A549 (cell line): ENCODE measurements at regions not wholly inside any gene's neighbourhood (a gene's known extent, or its start where the extent isn't known, plus 50 kb on each side); places are given as distances from the start of the nearest gene placed in this dataset.

Experiments
- ATAC-seq, 2 experiments: fragments of 200-7000 bp in 1 of 2; fragments of >200 bp in 1 of 2; cut with Nextera tagmentation in 1 of 2; cut with Tn5 transposase in 1 of 2; 3 replicates each; pipeline versions ENCODE4 v1.8.0 to v1.9.1; 2018 to 2020; ENCODE audit warnings: mild to moderate bottlenecking in 1 of 2, moderate library complexity in 1 of 2
- CTCF ChIA-PET: fragments of 300-600 bp; sonication (Branson Sonifier 250); formaldehyde crosslinking; extraction: SDS; loops from one replicate; lab custom pipeline; 2021; ENCODE audit warnings: antibody characterized with exemption, inconsistent platforms; lab: Yijun Ruan, JAX
- POLR2A ChIA-PET: fragments of 350-600 bp; formaldehyde crosslinking; extraction: SDS; loops from one replicate; lab custom pipeline; 2021; ENCODE audit warnings: antibody characterized with exemption, inconsistent platforms; lab: Yijun Ruan, JAX
- DNase-seq, 2 experiments: peaks; one replicate each; pipeline versions ENCODE4 v3.0.0 to v3.0.0-alpha.2; 2011 to 2016; ENCODE audit warnings: low read depth in 1 of 2, low spot score in 1 of 2
- FAIRE-seq: peaks from 2 replicates; lab custom pipeline; 2011; peaks lifted over from hg19 to GRCh38; lab: Jason Lieb, UNC
- H3K27ac ChIP-seq, 2 experiments: fragments of >200 bp; sonication (Bioruptor Twin); formaldehyde crosslinking; 3 replicates each; pipeline ENCODE4 v1.5.1; 2016 to 2017
- H3K4me1 ChIP-seq: fragments of >200 bp; sonication (Bioruptor Twin); formaldehyde crosslinking; 3 replicates; pipeline ENCODE4 v1.6.1; 2016
- H3K4me2 ChIP-seq: fragments of >200 bp; sonication (Bioruptor Twin); formaldehyde crosslinking; 3 replicates; pipeline ENCODE4 v1.6.1; 2016
- H3K4me3 ChIP-seq: fragments of >200 bp; sonication (Bioruptor Twin); formaldehyde crosslinking; 3 replicates; pipeline ENCODE4 v1.5.1; 2016
- H3K9me3 ChIP-seq: fragments of >200 bp; sonication (Bioruptor Twin); formaldehyde crosslinking; 3 replicates; pipeline ENCODE4 v1.6.1; 2016
- BHLHE40 ChIP-seq: IDR thresholded peaks from 2 replicates; pipeline ENCODE4 v1.6.1; 2012; ENCODE audit warnings: low read depth, low read length, inconsistent platforms
- CHD2 ChIP-seq: fragments of 150-350 bp; IDR thresholded peaks from 2 replicates; pipeline ENCODE4 v1.6.1; 2014; ENCODE audit warnings: low read length; ENCODE audit not compliant: partially characterized antibody
- ESRRA ChIP-seq: fragments of 150-350 bp; IDR thresholded peaks from 2 replicates; pipeline ENCODE4 v1.6.1; 2014; ENCODE audit warnings: mild to moderate bottlenecking, low read length, borderline replicate concordance
- FOSL2 ChIP-seq, 2 experiments: fragments of 450-650 bp in 1 of 2; fragments of >200 bp in 1 of 2; sonication (Bioruptor Twin) in 1 of 2; formaldehyde crosslinking; IDR thresholded peaks; 2 replicates each; pipeline versions ENCODE4 v1.5.0 to v1.6.1; 2016 to 2020; ENCODE audit warnings: mild to moderate bottlenecking in 1 of 2, moderate library complexity in 1 of 2
- HOXB13 ChIP-seq: fragments of 250-450 bp; sonication (Bioruptor Pico); IDR thresholded peaks from 2 replicates; pipeline ENCODE4 v1.5.0; 2020; ENCODE audit warnings: low read depth, mild to moderate bottlenecking, moderate library complexity
- JUNB ChIP-seq: fragments of >200 bp; sonication (Bioruptor Twin); formaldehyde crosslinking; IDR thresholded peaks from 2 replicates; pipeline ENCODE4 v1.6.1; 2016
- KDM1A ChIP-seq: fragments of 200-600 bp; sonication (generic); IDR thresholded peaks from 2 replicates; pipeline ENCODE4 v1.6.1; 2016; ENCODE audit warnings: low read depth, mild to moderate bottlenecking
- KDM5A ChIP-seq: fragments of 200-600 bp; sonication (generic); IDR thresholded peaks from 2 replicates; pipeline ENCODE4 v1.6.1; 2016; ENCODE audit warnings: antibody characterized with exemption, mild to moderate bottlenecking
- MAZ ChIP-seq: fragments of 150-350 bp; IDR thresholded peaks from 2 replicates; pipeline ENCODE4 v1.6.1; 2014; ENCODE audit warnings: antibody characterized with exemption, low read depth, low read length, borderline replicate concordance
- NFE2L2 ChIP-seq: fragments of 150-350 bp; conservative IDR thresholded peaks from 2 replicates; pipeline ENCODE4 v1.6.1; 2014; ENCODE audit warnings: low read length
- RAD21 ChIP-seq, 2 experiments: fragments of >200 bp in 1 of 2; sonication (Bioruptor Twin) in 1 of 2; formaldehyde crosslinking in 1 of 2; IDR thresholded peaks in 1 of 2; conservative IDR thresholded peaks in 1 of 2; 2 replicates in 1 of 2; 3 replicates in 1 of 2; pipeline ENCODE4 v1.6.1; 2012 to 2018; ENCODE audit warnings: inconsistent platforms in 1 of 2
- RARB ChIP-seq: fragments of 250-450 bp; sonication (Bioruptor Pico); IDR thresholded peaks from 2 replicates; pipeline ENCODE4 v1.8.0; 2021; ENCODE audit warnings: mild to moderate bottlenecking, moderate library complexity
- RCOR1 ChIP-seq: fragments of 150-350 bp; IDR thresholded peaks from 2 replicates; pipeline ENCODE4 v1.6.1; 2014; ENCODE audit warnings: antibody characterized with exemption, low read length, low read depth
- SREBF2 ChIP-seq: fragments of 450-650 bp; IDR thresholded peaks from 2 replicates; pipeline ENCODE4 v1.6.1; 2014; ENCODE audit warnings: mild to moderate bottlenecking, moderate library complexity
- WGBS: methylation state at CpG from one replicate; pipeline ENCODE4 v1.1.6; 2017; ENCODE audit errors: missing lambda C conversion rate; 5-methylcytosine and 5-hydroxymethylcytosine counted together
- TF ChIP-seq, protein P1 (sequence below): IDR thresholded peaks from 2 replicates; pipeline ENCODE4 v1.6.1; 2012
- TF ChIP-seq, protein P2 (sequence below): fragments of 250-450 bp; sonication (Bioruptor Pico); IDR thresholded peaks from 2 replicates; pipeline ENCODE4 v1.5.0; 2020; ENCODE audit warnings: low read depth, mild to moderate bottlenecking, moderate library complexity
- TF ChIP-seq, protein P3 (sequence below): IDR thresholded peaks from 2 replicates; pipeline ENCODE4 v1.6.1; 2012

DNA sequence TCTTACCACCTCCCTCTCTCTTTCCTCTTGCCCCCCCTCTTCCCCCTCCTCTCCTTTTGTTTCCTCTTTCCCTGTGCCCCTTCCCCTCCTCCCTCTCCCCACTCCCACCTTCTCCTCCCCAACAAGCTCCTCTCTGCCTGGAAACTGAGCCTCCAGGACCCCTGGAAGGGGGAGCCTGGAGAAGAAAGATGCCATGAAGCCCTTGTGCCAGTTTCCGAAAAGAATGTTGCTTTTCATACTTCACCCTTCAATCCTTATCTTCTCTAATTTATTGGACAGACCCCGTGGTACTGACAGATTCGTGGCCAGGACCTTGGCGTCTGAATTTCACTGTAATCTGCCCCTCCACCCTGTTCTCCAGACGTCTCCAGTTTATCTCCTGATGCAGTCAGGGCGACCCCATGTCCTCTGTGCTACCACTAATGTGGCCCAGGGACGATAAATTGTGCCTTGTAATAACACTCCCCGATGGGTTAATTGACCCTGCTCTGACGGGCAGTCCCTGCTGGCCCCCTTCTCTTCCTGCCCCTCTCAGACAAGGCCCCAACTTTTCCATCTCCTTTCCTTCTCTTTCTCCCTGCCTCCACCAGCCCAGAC, 138.4 kb upstream of the GSE1 start:
- Histone ChIP-seq H3K4me1 (no peaks in the 10 kb centered on the region), H3K4me2 (no peak overlapping the region), H3K4me3 (no peak overlapping the region), H3K9me3 (no peaks in the 10 kb centered on the region), H3K27ac (no peak overlapping the region)
- POLR2A ChIA-PET: no interaction called here
- DNase-seq (no peak), FAIRE-seq (no peak), ATAC-seq (no peak)
- CTCF ChIA-PET: interaction anchor here (0.6 to 9.1 kb wide), 7 partner anchors 13 to 141 kb away, joined by 3 to 55 read pairs (median 5); no protein-coding TSS in a partner anchor
- 70% methylated on average over 9 of the region's 9 CpGs for WGBS
- TF ChIP-seq RCOR1: no peak
- no peak for TF ChIP-seq RAD21 (conservative IDR thresholded peaks at IDR 0.05 in 1 of 2, IDR thresholded peaks at IDR 0.05 in 1 of 2)
- TF ChIP-seq SREBF2: no peak
- TF ChIP-seq ESRRA: no peak
- no peak for TF ChIP-seq CHD2
- TF ChIP-seq, protein P1, sequence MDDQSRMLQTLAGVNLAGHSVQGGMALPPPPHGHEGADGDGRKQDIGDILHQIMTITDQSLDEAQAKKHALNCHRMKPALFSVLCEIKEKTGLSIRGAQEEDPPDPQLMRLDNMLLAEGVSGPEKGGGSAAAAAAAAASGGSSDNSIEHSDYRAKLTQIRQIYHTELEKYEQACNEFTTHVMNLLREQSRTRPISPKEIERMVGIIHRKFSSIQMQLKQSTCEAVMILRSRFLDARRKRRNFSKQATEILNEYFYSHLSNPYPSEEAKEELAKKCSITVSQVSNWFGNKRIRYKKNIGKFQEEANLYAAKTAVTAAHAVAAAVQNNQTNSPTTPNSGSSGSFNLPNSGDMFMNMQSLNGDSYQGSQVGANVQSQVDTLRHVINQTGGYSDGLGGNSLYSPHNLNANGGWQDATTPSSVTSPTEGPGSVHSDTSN: no peak
- TF ChIP-seq RARB (CRISPR knock-in tag): no peak
- TF ChIP-seq KDM5A: no peak
- no peak for TF ChIP-seq KDM1A
- TF ChIP-seq, all 56 proteins: peak for 0

DNA sequence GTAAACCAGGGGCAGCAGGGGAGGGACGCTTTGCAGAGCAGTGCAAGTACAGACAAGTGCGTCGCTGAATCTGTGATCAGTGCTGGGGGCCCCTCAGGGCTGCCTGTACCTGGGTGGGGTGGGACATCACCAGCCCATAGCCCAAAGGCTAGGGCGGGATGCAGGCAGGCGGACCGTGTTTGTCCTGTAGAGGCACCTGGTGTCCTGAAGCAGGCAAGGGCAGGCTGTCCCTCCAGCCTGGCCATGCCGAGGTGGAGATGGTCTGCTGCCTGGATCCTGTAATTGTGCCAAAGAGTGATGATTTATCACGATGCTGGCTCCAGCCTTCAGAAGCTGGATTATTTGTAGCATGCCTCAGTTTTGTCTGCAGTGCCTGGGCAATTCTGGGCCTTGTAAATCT, 137.9 kb upstream of the GSE1 start:
- no peak for TF ChIP-seq NFE2L2
- TF ChIP-seq MAZ: no peak
- TF ChIP-seq, protein P2, sequence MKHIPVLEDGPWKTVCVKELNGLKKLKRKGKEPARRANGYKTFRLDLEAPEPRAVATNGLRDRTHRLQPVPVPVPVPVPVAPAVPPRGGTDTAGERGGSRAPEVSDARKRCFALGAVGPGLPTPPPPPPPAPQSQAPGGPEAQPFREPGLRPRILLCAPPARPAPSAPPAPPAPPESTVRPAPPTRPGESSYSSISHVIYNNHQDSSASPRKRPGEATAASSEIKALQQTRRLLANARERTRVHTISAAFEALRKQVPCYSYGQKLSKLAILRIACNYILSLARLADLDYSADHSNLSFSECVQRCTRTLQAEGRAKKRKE (CRISPR knock-in tag): no peak
- no peak for TF ChIP-seq FOSL2 (IDR thresholded peaks at IDR 0.05)
- no peak for TF ChIP-seq FOSL2 (CRISPR knock-in tag; IDR thresholded peaks at IDR 0.05)
- TF ChIP-seq JUNB: no peak
- no peak for TF ChIP-seq HOXB13
- TF ChIP-seq, protein P3, sequence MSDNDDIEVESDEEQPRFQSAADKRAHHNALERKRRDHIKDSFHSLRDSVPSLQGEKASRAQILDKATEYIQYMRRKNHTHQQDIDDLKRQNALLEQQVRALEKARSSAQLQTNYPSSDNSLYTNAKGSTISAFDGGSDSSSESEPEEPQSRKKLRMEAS: no peak
- TF ChIP-seq BHLHE40: no peak
- WGBS: 80% methylated on average over 8 of the region's 8 CpGs
- no peak overlapping the region for H3K4me2 ChIP-seq
- no peaks in the 10 kb centered on the region for H3K4me1 ChIP-seq
- H3K4me3 ChIP-seq: no peak overlapping the region
- ChIA-PET CTCF (interaction anchor here (0.7 to 9.1 kb wide), 4 partner anchors 17 to 135 kb away, joined by 3 to 96 read pairs (median 30); no protein-coding TSS in a partner anchor), POLR2A (no interaction called here)
- FAIRE-seq (no peak), DNase-seq (no peak), ATAC-seq (no peak)
- 0 out of 6 replicates have a peak overlapping the region, but pooled peaks of 1 of the 2 experiments have one; percentile 21 for H3K27ac ChIP-seq
- no peaks in the 10 kb centered on the region for H3K9me3 ChIP-seq

DNA sequence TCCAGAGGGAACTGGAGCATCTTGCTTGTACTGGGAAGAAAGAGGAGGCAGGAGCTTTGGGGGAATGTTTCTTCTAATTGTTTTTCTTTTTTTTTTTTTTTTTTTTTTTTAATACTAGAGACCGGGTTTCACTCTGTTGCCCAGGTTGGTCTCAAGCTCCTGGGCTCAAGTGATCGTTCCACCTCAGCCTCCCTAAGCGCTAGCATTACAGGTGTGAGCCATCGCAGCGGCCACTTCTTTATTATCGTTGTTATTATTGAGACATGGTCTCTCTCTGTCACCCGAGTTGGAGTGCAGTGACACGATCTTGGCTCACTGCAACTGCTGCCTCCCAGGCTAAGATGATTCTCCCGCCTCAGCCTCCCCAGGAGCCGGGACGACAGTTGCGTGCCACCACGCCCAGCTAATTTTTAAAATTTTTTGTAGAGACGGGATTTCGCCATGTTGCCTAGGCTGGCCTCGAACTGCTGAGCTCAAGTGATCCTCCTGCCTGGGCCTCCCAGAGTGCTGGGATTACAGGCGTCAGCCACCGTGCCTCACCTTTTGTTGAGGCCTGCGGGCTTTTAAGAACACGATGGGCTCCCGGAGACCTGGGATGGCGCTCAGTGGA, 137.3 kb upstream of the GSE1 start:
- Histone ChIP-seq H3K9me3 (no peaks in the 10 kb centered on the region), H3K4me1 (0 out of 3 replicates have a peak, but pooled peaks cover 3% of the 10 kb centered on the region), H3K27ac (no peak overlapping the region), H3K4me3 (no peak overlapping the region), H3K4me2 (no peak overlapping the region)
- ATAC-seq (no peak), FAIRE-seq (no peak), DNase-seq (no peak)
- ChIA-PET POLR2A (no interaction called here), CTCF (interaction anchor here (0.7 to 9.1 kb wide), 5 partner anchors 16 to 134 kb away, joined by 3 to 96 read pairs (median 6); no protein-coding TSS in a partner anchor)
- WGBS: 89% methylated on average over 21 of the region's 22 CpGs
- TF ChIP-seq, protein P3: no peak
